ENCODE measurements at regions not wholly inside any gene's neighbourhood (a gene's known extent, or its start where the extent isn't known, plus 50 kb on each side); places are given as distances from the start of the nearest gene placed in this dataset.

DNA sequence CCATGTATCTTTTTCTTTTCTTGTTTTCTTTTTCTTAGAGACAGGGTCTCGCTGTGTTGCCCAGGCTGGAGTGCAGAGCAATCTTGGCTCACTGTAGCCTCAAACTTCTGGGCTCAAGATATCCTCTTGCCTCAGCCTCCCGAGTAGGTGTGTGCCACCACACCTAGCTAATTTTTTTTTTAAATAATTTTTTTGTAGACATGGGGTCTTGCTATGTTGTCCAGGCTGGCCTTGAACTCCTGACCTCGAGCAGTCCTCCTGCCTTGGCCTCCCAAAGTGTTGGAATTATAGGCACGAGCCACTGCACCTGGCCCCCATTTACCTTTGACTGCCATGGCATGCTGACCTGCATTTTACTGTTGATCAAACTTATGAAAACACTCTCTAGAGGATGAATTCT lies 198.6 kb downstream of the SOX4 start:
- TF ChIP-seq, protein P1, sequence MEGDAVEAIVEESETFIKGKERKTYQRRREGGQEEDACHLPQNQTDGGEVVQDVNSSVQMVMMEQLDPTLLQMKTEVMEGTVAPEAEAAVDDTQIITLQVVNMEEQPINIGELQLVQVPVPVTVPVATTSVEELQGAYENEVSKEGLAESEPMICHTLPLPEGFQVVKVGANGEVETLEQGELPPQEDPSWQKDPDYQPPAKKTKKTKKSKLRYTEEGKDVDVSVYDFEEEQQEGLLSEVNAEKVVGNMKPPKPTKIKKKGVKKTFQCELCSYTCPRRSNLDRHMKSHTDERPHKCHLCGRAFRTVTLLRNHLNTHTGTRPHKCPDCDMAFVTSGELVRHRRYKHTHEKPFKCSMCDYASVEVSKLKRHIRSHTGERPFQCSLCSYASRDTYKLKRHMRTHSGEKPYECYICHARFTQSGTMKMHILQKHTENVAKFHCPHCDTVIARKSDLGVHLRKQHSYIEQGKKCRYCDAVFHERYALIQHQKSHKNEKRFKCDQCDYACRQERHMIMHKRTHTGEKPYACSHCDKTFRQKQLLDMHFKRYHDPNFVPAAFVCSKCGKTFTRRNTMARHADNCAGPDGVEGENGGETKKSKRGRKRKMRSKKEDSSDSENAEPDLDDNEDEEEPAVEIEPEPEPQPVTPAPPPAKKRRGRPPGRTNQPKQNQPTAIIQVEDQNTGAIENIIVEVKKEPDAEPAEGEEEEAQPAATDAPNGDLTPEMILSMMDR (IDR thresholded peaks at IDR 0.05; ENCODE audit: low read depth, low read length, missing input control), result no peak
- TF ChIP-seq TAF1 (conservative IDR thresholded peaks at IDR 0.05) (no peak), FOXA1 (IDR thresholded peaks at IDR 0.05) (no peak), YY1 (IDR thresholded peaks at IDR 0.05) (no peak)
- TF ChIP-seq, protein P2, sequence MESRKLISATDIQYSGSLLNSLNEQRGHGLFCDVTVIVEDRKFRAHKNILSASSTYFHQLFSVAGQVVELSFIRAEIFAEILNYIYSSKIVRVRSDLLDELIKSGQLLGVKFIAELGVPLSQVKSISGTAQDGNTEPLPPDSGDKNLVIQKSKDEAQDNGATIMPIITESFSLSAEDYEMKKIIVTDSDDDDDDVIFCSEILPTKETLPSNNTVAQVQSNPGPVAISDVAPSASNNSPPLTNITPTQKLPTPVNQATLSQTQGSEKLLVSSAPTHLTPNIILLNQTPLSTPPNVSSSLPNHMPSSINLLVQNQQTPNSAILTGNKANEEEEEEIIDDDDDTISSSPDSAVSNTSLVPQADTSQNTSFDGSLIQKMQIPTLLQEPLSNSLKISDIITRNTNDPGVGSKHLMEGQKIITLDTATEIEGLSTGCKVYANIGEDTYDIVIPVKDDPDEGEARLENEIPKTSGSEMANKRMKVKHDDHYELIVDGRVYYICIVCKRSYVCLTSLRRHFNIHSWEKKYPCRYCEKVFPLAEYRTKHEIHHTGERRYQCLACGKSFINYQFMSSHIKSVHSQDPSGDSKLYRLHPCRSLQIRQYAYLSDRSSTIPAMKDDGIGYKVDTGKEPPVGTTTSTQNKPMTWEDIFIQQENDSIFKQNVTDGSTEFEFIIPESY (IDR thresholded peaks at IDR 0.05), result no peak
